Upper lobe of left lung (tissue), 4 donors: ENCODE measurements at regions not wholly inside any gene's neighbourhood (a gene's known extent, or its start where the extent isn't known, plus 50 kb on each side); places are given as distances from the start of the nearest gene placed in this dataset.

Source experiments
- CTCF ChIP-seq, 6 experiments: fragments of 450-650 bp in 4 of 6; fragments of 200-600 bp in 2 of 6; sonication (generic) in 2 of 6; IDR thresholded peaks; one replicate each; pipeline ENCODE4 v1.5.1; 2016 to 2019; ENCODE audit warnings: antibody characterized with exemption in 6 of 6
- POLR2AphosphoS5 ChIP-seq, 2 donors: sonication (generic); formaldehyde crosslinking; IDR thresholded peaks; one replicate each; pipeline ENCODE4 v1.5.1; 2017; ENCODE audit warnings: antibody characterized with exemption in 2 of 2

DNA sequence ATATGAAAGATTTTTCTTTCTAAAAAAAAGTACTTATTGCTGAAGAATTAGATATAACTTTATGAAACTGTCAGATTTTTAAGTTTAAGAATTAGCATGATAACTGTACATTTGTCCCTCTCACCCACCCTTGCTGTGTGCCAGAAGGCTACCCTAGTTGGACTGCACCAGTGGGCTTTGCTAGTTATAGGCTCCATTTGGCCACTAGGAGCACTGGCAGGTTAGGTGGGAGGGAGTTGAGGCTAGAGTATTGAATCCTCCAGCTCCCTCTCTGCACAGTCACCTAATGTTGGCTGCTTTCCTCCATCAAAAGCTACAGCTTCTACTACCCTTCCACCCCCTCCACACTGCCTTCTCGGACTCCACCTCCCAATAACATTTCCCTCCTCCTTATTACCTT lies 84.2 kb downstream of the TASL start:
- TF ChIP-seq POLR2AphosphoS5 (IDR thresholded peaks at IDR 0.05) (no peak), CTCF (IDR thresholded peaks at IDR 0.05) (no peak)
